K562 (cell line): ENCODE measurements at regions not wholly inside any gene's neighbourhood (a gene's known extent, or its start where the extent isn't known, plus 50 kb on each side); places are given as distances from the start of the nearest gene placed in this dataset.

ENCODE experiments used
- ATAC-seq: fragments of 200-7000 bp; cut with Tn5 transposase; 3 replicates; pipeline ENCODE4 v1.9.1; 2020; ENCODE audit warnings: moderate library complexity
- BruUV-seq: library from RNA; stranded (reverse); fragments of 400-500 nt; replicated peaks from 2 replicates; lab custom pipeline; 2021; lab: Mats Ljungman, UMichigan
- CTCF ChIA-PET: fragments of 300-600 bp; formaldehyde crosslinking; extraction: SDS; loops from one replicate; lab custom pipeline; 2021; ENCODE audit warnings: low intra/inter-chr PET ratio; lab: Yijun Ruan, JAX
- POLR2A ChIA-PET: fragments of 300-600, 350-650 bp; sonication (Branson Sonifier 250); formaldehyde crosslinking; extraction: SDS; loops from one replicate; lab custom pipeline; 2021; ENCODE audit warnings: antibody characterized with exemption, inconsistent platforms; lab: Yijun Ruan, JAX
- DNase-seq, 4 experiments: peaks; one replicate each; pipeline versions ENCODE4 v3.0.0 to v3.0.0-alpha.2; 2011 to 2018; ENCODE audit warnings: low spot score in 3 of 4, mixed read lengths in 3 of 4; ENCODE audit errors: extremely low read depth in 1 of 4
- FAIRE-seq: peaks from 2 replicates; lab custom pipeline; 2011; peaks lifted over from hg19 to GRCh38; lab: Jason Lieb, UNC
- H2AFZ ChIP-seq: 2 replicates; pipeline ENCODE4 v1.6.0; 2011; ENCODE audit warnings: low read depth, low read length, control low read depth, inconsistent platforms
- H3K27ac ChIP-seq: fragments of 200-600 bp; 3 replicates; pipeline ENCODE4 v1.8.0; 2011; ENCODE audit warnings: low read depth, mild to moderate bottlenecking, control low read depth, inconsistent platforms, low read length, moderate library complexity, mixed read lengths; ENCODE audit errors: extremely low read depth
- H3K27me3 ChIP-seq, 2 experiments: fragments of 300-600 bp in 1 of 2; 2 replicates in 1 of 2; 3 replicates in 1 of 2; pipeline versions ENCODE4 v1.6.0 to v1.8.0; 2011; ENCODE audit warnings: inconsistent platforms in 2 of 2, low read length in 2 of 2, mild to moderate bottlenecking in 1 of 2, mixed read lengths in 1 of 2, moderate library complexity in 1 of 2; ENCODE audit not compliant: control insufficient read depth in 2 of 2, insufficient read depth in 2 of 2
- H3K36me3 ChIP-seq: fragments of 300-600 bp; 3 replicates; pipeline ENCODE4 v1.8.0; 2011; ENCODE audit warnings: mild to moderate bottlenecking, low read length, inconsistent platforms; ENCODE audit not compliant: control insufficient read depth, insufficient read depth
- H3K4me1 ChIP-seq, 2 experiments: fragments of 200-600 bp in 1 of 2; replicated peaks in 1 of 2; 2 replicates in 1 of 2; 3 replicates in 1 of 2; pipeline versions ENCODE4 v1.5.1 to v1.8.0; 2011; ENCODE audit warnings: inconsistent platforms in 2 of 2, low read length in 2 of 2, mild to moderate bottlenecking in 1 of 2, mixed read lengths in 1 of 2, moderate library complexity in 1 of 2; ENCODE audit not compliant: control insufficient read depth in 2 of 2, insufficient read depth in 2 of 2
- H3K4me2 ChIP-seq: 2 replicates; pipeline ENCODE4 v1.6.1; 2011; ENCODE audit warnings: low read length, control low read depth, inconsistent platforms, mixed read lengths; ENCODE audit not compliant: insufficient read depth
- H3K4me3 ChIP-seq: fragments of 200-600 bp; sonication (generic), shearing (Covaris generic); 2 replicates; pipeline ENCODE4 v1.5.1; 2016; ENCODE audit warnings: control low read depth, inconsistent platforms
- H3K79me2 ChIP-seq: fragments of 200-600 bp; 3 replicates; pipeline ENCODE4 v1.8.0; 2011; ENCODE audit warnings: low read length, inconsistent platforms; ENCODE audit not compliant: control insufficient read depth, insufficient read depth
- H3K9ac ChIP-seq, 2 experiments: 2 replicates each; pipeline versions ENCODE4 v1.6.0 to v1.6.1; 2011; ENCODE audit warnings: low read depth in 2 of 2, low read length in 2 of 2, control low read depth in 1 of 2, inconsistent platforms in 1 of 2, mild to moderate bottlenecking in 1 of 2, mixed read lengths in 1 of 2; ENCODE audit not compliant: insufficient read depth in 1 of 2
- H3K9me1 ChIP-seq: one replicate; pipeline ENCODE4 v1.6.0; 2011; ENCODE audit warnings: inconsistent platforms, mild to moderate bottlenecking, low read length, moderate library complexity; ENCODE audit not compliant: control insufficient read depth, insufficient read depth
- H3K9me3 ChIP-seq: replicated peaks from 2 replicates; pipeline ENCODE4 v1.5.1; 2011; ENCODE audit warnings: low read depth, low read length, inconsistent platforms; ENCODE audit not compliant: control insufficient read depth, insufficient read depth
- H4K20me1 ChIP-seq: replicated peaks from 2 replicates; pipeline ENCODE4 v1.6.1; 2011; ENCODE audit warnings: low read length, inconsistent platforms, mixed read lengths; ENCODE audit not compliant: control insufficient read depth, insufficient read depth
- BDP1 ChIP-seq: IDR thresholded peaks from 3 replicates; pipeline ENCODE4 v1.6.1; 2011; ENCODE audit not compliant: insufficient read length, insufficient read depth
- CHD4 ChIP-seq: fragments of 200-600 bp; sonication (generic); IDR thresholded peaks from 3 replicates; pipeline ENCODE4 v1.6.1; 2012; ENCODE audit warnings: low read depth, mild to moderate bottlenecking, mixed read lengths, low read length, inconsistent platforms; ENCODE audit not compliant: insufficient read depth, insufficient replicate concordance, poor library complexity, severe bottlenecking
- EGR1 ChIP-seq: fragments of 450-650 bp; conservative IDR thresholded peaks from 2 replicates; pipeline ENCODE4 v1.6.1; 2017; ENCODE audit warnings: mild to moderate bottlenecking
- HDAC1 ChIP-seq, 2 experiments: fragments of 450-650 bp; IDR thresholded peaks; 2 replicates each; pipeline ENCODE4 v1.6.1; 2016 to 2017; ENCODE audit warnings: inconsistent platforms in 1 of 2, mild to moderate bottlenecking in 1 of 2, moderate library complexity in 1 of 2
- MTF1 ChIP-seq: fragments of 250-450 bp; sonication (Bioruptor Pico); IDR thresholded peaks from 2 replicates; pipeline ENCODE4 v1.9.0; 2021; ENCODE audit warnings: moderate library complexity, mild to moderate bottlenecking, inconsistent platforms, borderline replicate concordance
- RBM17 ChIP-seq: fragments of 200-400 bp; formaldehyde crosslinking; IDR thresholded peaks from 2 replicates; pipeline ENCODE4 v1.6.1; 2017; ENCODE audit warnings: low read depth, mild to moderate bottlenecking, low read length, borderline replicate concordance
- SIX5 ChIP-seq, 2 experiments: IDR thresholded peaks; 2 replicates each; pipeline ENCODE4 v1.6.1; 2011; ENCODE audit warnings: low read length in 2 of 2, borderline replicate concordance in 1 of 2, low read depth in 1 of 2, mild to moderate bottlenecking in 1 of 2, moderate library complexity in 1 of 2; ENCODE audit not compliant: insufficient read depth in 1 of 2
- SPI1 ChIP-seq: IDR thresholded peaks from 2 replicates; pipeline ENCODE4 v1.6.1; 2011; ENCODE audit warnings: low read depth, low read length, control low read depth, borderline replicate concordance
- SREBF2 ChIP-seq: sonication (generic); formaldehyde crosslinking; IDR thresholded peaks from 2 replicates; pipeline ENCODE4 v1.4.0; 2020; ENCODE audit warnings: mild to moderate bottlenecking, missing genetic modification reagents
- WGBS: fragments of 100-300 bp; shearing (Covaris generic); methylation state at CpG from one replicate; pipeline ENCODE4 v1.1.6; 2016; ENCODE audit warnings: low coverage, mixed read lengths; ENCODE audit not compliant: insufficient coverage; ENCODE audit errors: missing lambda C conversion rate; 5-methylcytosine and 5-hydroxymethylcytosine counted together
- in situ Hi-C: fragments of 300-500 bp; cut with MboI; formaldehyde crosslinking; loops from 4 replicates; pipeline ENCODE4 v1.15.0; 2018; ENCODE audit warnings: inconsistent platforms, mixed read lengths
- intact Hi-C: fragments of 100-400 bp; cut with micrococcal nuclease; formaldehyde crosslinking; loops from 2 replicates; pipeline ENCODE4 v1.14.2; 2022
- TF ChIP-seq, protein P1 (sequence below): fragments of 450-650 bp; IDR thresholded peaks from 2 replicates; pipeline ENCODE4 v1.6.1; 2016; ENCODE audit warnings: low read depth, mild to moderate bottlenecking, moderate library complexity
- TF ChIP-seq, protein P2 (sequence below), 2 experiments: fragments of 450-650 bp in 1 of 2; IDR thresholded peaks; 2 replicates each; pipeline ENCODE4 v1.6.1; 2011 to 2017; ENCODE audit warnings: low read depth in 2 of 2, antibody characterized with exemption in 1 of 2, borderline replicate concordance in 1 of 2, low read length in 1 of 2, mild to moderate bottlenecking in 1 of 2, mixed read lengths in 1 of 2; ENCODE audit not compliant: control insufficient read depth in 1 of 2

DNA sequence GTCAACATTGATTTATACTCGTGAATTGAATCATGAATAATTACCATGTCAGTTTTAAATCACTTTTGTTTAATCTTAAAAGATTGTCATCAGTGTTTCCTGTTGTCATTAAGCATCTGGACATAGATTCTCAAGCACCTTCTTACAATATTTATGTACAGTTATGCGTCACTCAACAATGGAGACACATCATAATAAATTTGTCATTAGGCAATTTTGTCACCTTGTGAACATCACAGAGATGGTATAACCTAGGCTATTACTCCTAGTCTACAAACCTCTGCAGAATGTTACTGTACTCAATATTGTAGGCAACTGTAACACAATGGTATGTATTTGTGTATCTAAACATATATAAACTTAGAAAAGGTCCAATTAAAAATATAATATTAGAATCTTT is 2130.9 kb upstream of the PCDH20 start:
- BruUV-seq, result no TSS peak
- no peaks in the 10 kb centered on the region for H3K9me1 ChIP-seq
- WGBS, result 0% methylated on average over 2 of the region's 2 CpGs

More for the DNA sequence above, 2130.9 kb upstream of the PCDH20 start:
- in situ Hi-C loops (no loop called here), intact Hi-C loops (no loop called here)
- Histone ChIP-seq H4K20me1 (no peaks in the 10 kb centered on the region), H3K9ac (no peak overlapping the region), H3K4me2 (no peak overlapping the region), H3K27me3 (no peaks in the 10 kb centered on the region), H3K36me3 (no peaks in the 10 kb centered on the region), H3K27ac (no peak overlapping the region), H3K79me2 (no peaks in the 10 kb centered on the region), H3K4me1 (no peaks in the 10 kb centered on the region), H2AFZ (no peak overlapping the region), H3K4me3 (no peak overlapping the region), H3K9me3 (no peaks in the 10 kb centered on the region)
- ChIA-PET POLR2A (no interaction called here), CTCF (no interaction called here)
- FAIRE-seq (no peak), DNase-seq (no peak), ATAC-seq (no peak)
- TF ChIP-seq, protein P1, sequence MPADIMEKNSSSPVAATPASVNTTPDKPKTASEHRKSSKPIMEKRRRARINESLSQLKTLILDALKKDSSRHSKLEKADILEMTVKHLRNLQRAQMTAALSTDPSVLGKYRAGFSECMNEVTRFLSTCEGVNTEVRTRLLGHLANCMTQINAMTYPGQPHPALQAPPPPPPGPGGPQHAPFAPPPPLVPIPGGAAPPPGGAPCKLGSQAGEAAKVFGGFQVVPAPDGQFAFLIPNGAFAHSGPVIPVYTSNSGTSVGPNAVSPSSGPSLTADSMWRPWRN, result no peak
- TF ChIP-seq SPI1 (no peak), CHD4 (no peak), RBM17 (no peak), SIX5 (IDR thresholded peaks at IDR 0.05; ENCODE audit: borderline replicate concordance in 1 of 2, insufficient read depth in 1 of 2, low read depth in 1 of 2, low read length in 2 of 2) (no peak), HDAC1 (IDR thresholded peaks at IDR 0.05) (no peak), SREBF2 (CRISPR knock-in tag) (no peak), MTF1 (CRISPR knock-in tag) (no peak), BDP1 (no peak), EGR1 (no peak)
- TF ChIP-seq, protein P2, sequence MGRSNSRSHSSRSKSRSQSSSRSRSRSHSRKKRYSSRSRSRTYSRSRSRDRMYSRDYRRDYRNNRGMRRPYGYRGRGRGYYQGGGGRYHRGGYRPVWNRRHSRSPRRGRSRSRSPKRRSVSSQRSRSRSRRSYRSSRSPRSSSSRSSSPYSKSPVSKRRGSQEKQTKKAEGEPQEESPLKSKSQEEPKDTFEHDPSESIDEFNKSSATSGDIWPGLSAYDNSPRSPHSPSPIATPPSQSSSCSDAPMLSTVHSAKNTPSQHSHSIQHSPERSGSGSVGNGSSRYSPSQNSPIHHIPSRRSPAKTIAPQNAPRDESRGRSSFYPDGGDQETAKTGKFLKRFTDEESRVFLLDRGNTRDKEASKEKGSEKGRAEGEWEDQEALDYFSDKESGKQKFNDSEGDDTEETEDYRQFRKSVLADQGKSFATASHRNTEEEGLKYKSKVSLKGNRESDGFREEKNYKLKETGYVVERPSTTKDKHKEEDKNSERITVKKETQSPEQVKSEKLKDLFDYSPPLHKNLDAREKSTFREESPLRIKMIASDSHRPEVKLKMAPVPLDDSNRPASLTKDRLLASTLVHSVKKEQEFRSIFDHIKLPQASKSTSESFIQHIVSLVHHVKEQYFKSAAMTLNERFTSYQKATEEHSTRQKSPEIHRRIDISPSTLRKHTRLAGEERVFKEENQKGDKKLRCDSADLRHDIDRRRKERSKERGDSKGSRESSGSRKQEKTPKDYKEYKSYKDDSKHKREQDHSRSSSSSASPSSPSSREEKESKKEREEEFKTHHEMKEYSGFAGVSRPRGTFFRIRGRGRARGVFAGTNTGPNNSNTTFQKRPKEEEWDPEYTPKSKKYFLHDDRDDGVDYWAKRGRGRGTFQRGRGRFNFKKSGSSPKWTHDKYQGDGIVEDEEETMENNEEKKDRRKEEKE (IDR thresholded peaks at IDR 0.05; ENCODE audit: borderline replicate concordance in 1 of 2, control insufficient read depth in 1 of 2, low read depth in 2 of 2, low read length in 1 of 2), result no peak
